Breast epithelium (tissue), 3 donors: ENCODE measurements at regions not wholly inside any gene's neighbourhood (a gene's known extent, or its start where the extent isn't known, plus 50 kb on each side); places are given as distances from the start of the nearest gene placed in this dataset.

Experiments
- CTCF ChIP-seq, 3 donors: fragments of 450-650 bp; IDR thresholded peaks; one replicate each; pipeline ENCODE4 v1.5.1; 2016 to 2017; ENCODE audit warnings: antibody characterized with exemption in 3 of 3, mild to moderate bottlenecking in 3 of 3, moderate library complexity in 3 of 3
- POLR2A ChIP-seq: fragments of 450-650 bp; IDR thresholded peaks from one replicate; pipeline ENCODE4 v1.6.1; 2016; ENCODE audit warnings: antibody characterized with exemption, mild to moderate bottlenecking, moderate library complexity
- POLR2AphosphoS5 ChIP-seq, 3 donors: sonication (generic); formaldehyde crosslinking; IDR thresholded peaks; one replicate each; pipeline ENCODE4 v1.6.1; 2017; ENCODE audit warnings: antibody characterized with exemption in 3 of 3

- TF ChIP-seq CTCF (IDR thresholded peaks at IDR 0.05) (no peak), POLR2AphosphoS5 (IDR thresholded peaks at IDR 0.05) (no peak), POLR2A (no peak)
These were observed 69.2 kb upstream of the CNEP1R1 start for GRCh38 chr16:49955858-49956257.
